Rectal smooth muscle tissue (tissue), 1 donor: ENCODE measurements at regions not wholly inside any gene's neighbourhood (a gene's known extent, or its start where the extent isn't known, plus 50 kb on each side); places are given as distances from the start of the nearest gene placed in this dataset.

Experiments used
- H3K27ac ChIP-seq: one replicate; pipeline ENCODE4 v1.7.0; 2013; ENCODE audit warnings: low read depth, low read length, inconsistent platforms
- H3K27me3 ChIP-seq: one replicate; pipeline ENCODE4 v1.7.0; 2013; ENCODE audit warnings: low read length; ENCODE audit not compliant: control insufficient read depth, insufficient read depth
- H3K36me3 ChIP-seq: one replicate; pipeline ENCODE4 v1.7.0; 2013; ENCODE audit warnings: low read length; ENCODE audit not compliant: control insufficient read depth, insufficient read depth
- H3K4me1 ChIP-seq: one replicate; pipeline ENCODE4 v1.7.0; 2013; ENCODE audit warnings: low read length; ENCODE audit not compliant: control insufficient read depth, insufficient read depth
- H3K4me3 ChIP-seq: one replicate; pipeline ENCODE4 v1.7.0; 2013; ENCODE audit warnings: low read length
- H3K9ac ChIP-seq: one replicate; pipeline ENCODE4 v1.7.0; 2013; ENCODE audit warnings: low read length

DNA sequence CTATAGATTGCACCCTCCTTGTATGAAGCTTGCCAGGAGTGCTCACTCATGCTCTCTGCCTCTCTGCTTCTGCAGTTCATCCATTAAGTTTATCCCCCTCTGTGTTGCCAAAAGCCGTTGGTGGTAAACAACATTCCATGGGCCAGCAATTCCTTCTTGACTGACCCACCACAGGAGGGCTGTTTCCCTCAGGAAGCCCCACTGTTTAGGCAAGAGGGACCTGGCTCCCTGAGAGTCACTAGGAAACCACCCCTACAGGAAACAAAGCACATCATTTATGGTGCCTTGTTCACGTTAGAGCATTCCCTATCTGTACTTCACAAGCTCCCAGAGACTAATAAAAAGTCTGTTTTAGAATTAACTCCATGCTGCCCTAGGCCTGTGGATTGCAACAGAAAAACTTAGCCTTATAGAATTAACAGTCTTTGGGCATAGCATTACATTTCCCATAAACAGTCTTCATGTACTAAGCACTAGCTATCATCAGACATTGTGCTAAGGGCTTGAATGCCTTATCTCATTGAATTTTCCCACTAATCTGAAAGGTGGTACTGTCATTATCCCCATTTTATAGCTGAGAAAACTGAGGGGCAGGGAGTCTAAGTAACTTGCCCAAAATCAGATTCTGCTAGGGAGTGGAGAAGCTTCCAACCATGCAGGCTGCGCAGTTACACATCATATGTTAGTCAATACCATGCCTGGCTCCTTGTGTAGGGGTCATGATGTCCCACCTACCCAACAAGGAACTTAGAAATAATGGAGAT is 149.9 kb downstream of the SHQ1 start:
- H3K27me3 ChIP-seq: no peaks in the 10 kb centered on the region
- no peak overlapping the region for H3K27ac ChIP-seq
- H3K4me3 ChIP-seq: no peak overlapping the region
- H3K9ac ChIP-seq: no peak overlapping the region
- H3K36me3 ChIP-seq: no peaks in the 10 kb centered on the region
- peaks cover 14% of the 10 kb centered on the region for H3K4me1 ChIP-seq

DNA sequence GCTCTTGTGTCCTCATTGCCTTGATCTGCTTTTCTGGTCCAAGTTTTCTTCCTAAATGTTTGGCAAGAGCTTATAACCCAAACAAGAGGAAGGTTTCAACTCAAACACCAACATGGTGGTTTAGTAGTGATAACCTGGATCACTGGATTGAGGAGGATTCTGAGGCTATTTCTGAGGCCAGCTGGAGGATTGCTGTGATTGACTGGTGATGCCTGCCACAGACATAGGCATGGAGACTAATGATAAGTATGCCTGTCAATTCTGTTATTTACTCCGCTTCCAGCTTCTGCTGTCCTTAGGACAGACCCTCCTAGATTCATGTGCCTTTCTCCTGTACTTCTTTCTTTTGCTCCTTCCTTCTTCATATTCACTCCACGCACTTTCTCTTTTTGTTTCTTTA is 150.5 kb downstream of the SHQ1 start:
- no peak overlapping the region for H3K27ac ChIP-seq
- no peak overlapping the region for H3K4me3 ChIP-seq
- peaks cover 14% of the 10 kb centered on the region for H3K4me1 ChIP-seq
- no peak overlapping the region for H3K9ac ChIP-seq
- H3K36me3 ChIP-seq: no peaks in the 10 kb centered on the region
- H3K27me3 ChIP-seq: no peaks in the 10 kb centered on the region

DNA sequence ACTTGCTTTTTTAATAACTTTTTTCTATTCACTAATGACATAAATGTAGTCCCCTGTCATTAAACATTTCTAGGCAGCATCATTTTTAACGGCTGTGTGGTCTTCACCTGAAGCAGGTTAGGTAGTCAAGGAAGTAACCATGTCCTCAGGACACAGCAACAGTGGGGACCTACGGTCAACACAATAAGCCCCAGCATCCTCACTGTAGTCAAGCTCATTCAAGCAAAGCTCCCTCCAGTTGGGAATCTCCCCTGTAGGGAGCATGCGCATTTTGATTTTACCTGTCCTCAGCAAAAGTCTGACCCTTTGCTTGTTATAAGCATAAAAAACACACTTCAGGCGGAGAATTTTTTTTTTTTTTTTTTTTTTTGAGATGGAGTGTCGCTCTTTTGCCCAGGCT is 151.4 kb downstream of the SHQ1 start:
- Histone ChIP-seq H3K4me1 (peaks cover 14% of the 10 kb centered on the region), H3K9ac (no peak overlapping the region), H3K4me3 (no peak overlapping the region), H3K36me3 (no peaks in the 10 kb centered on the region), H3K27me3 (no peaks in the 10 kb centered on the region), H3K27ac (no peak overlapping the region)

DNA sequence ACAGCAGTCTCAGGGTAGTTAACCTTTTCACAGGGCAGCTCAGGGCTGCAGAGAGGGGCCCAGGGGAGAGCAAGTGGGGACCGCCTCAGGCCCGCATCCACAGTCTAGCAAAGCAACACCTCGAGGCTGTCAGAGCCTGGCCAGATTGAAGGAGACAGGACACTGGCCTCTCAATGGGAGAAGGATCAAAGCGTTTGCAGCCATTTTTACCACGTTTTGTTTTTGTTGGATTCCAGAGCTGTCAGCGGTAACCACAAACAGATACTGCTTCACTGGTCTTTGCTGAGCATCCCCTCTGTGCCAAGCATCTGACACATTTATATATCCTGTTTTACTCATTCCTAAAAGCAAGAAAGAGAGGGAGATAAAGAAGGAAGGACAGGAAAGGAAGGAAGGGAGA is 153.8 kb downstream of the SHQ1 start:
- Histone ChIP-seq H3K27ac (no peak overlapping the region), H3K4me3 (no peak overlapping the region), H3K27me3 (no peaks in the 10 kb centered on the region), H3K9ac (no peak overlapping the region), H3K36me3 (no peaks in the 10 kb centered on the region), H3K4me1 (peaks cover 14% of the 10 kb centered on the region)

DNA sequence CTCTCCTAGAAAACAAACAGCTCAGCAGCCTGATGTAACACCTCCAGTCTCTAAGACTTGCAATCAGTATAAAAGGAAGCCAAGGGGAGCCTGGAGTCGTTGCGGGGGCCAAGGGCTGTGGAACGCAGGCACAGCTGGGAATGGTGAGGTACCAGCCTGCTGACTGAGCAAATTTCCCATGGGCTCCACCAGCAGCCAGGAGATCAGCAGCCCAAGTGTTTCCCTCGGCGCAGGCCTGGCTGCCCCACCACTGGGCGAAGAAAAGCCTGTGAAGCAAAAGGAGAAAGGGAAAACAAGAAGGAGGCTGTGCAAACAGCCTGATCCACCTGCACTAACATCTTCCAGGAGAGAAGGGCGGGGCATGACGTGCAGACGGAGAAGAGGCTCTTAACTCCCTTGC is 155.3 kb downstream of the SHQ1 start:
- H3K36me3 ChIP-seq: no peaks in the 10 kb centered on the region

DNA sequence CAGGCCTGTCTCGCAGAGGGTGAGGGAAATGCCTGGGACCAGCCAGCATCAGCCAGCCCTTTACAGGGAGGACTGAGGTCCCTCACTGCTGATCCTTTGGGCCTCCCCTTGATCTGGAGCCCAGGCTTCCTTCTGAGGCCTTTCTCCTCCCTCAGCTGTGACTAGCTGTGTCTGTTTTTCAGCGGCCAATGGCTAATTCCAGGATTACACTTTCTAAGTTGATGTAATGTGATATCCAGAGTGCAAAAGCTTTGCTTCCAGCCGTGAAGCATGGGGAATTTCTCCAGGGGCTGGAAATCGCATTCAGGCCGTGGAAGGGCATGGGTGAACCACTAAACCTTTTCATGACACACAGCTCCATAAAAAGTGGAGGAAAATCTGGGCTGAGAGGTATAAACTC is 157.6 kb downstream of the SHQ1 start:
- no peaks in the 10 kb centered on the region for H3K27me3 ChIP-seq
- H3K36me3 ChIP-seq: no peaks in the 10 kb centered on the region
- H3K4me1 ChIP-seq: peaks cover 12% of the 10 kb centered on the region
- no peak overlapping the region for H3K9ac ChIP-seq
- H3K27ac ChIP-seq: no peak overlapping the region
- H3K4me3 ChIP-seq: no peak overlapping the region

More for the DNA sequence above, 155.3 kb downstream of the SHQ1 start:
- H3K4me3 ChIP-seq: no peak overlapping the region
- H3K27ac ChIP-seq: no peak overlapping the region
- H3K9ac ChIP-seq: no peak overlapping the region
- no peaks in the 10 kb centered on the region for H3K27me3 ChIP-seq
- H3K4me1 ChIP-seq: peaks cover 14% of the 10 kb centered on the region

DNA sequence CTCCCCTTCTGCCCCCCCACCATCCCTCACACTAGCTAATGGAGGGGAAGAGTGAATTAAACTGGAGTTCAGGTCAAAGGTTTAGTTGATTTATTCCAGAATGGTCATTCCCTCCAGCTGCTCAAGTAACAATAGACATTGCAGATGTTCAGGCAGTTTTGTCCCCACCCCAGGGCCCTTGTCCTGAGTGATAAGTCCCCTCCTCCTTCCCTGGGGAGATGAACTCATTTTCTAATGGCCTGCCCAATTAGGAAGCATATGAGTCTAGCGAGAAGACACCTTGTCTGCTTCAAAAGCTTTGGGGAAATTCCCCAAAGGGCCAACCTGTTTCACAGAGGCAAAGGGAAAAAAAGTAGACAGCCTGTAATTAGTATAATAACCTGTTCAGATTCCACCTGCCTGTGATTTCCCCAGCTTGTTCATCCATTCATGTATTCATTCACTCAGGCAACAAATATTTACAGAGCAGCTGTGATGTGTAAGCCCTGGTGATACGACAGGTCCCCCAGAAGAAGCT is 165.3 kb downstream of the SHQ1 start:
- no peaks in the 10 kb centered on the region for H3K4me1 ChIP-seq
- no peak overlapping the region for H3K27ac ChIP-seq
- no peak overlapping the region for H3K9ac ChIP-seq
- no peaks in the 10 kb centered on the region for H3K27me3 ChIP-seq
- H3K36me3 ChIP-seq: no peaks in the 10 kb centered on the region
- H3K4me3 ChIP-seq: no peak overlapping the region

DNA sequence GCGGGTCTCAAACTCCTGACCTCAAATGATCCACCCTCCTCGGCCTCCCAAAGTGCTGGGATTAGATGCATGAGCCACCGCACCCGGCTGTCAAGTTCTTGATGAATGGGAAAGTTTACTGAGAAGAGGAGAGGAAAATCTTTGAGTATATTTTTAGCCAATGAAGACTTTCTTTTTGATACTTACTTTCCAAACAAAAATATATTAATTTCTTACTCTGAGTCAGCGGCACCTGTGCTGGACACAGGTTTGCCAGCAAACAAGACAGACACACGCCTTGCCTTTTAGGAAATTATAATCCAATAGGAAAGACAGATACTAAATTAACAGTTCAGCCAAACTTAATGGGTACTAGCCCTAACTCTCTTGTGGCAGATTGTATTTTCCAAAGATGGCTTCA is 166.6 kb downstream of the SHQ1 start:
- Histone ChIP-seq H3K27me3 (no peaks in the 10 kb centered on the region), H3K27ac (no peak overlapping the region), H3K4me3 (no peak overlapping the region), H3K9ac (no peak overlapping the region), H3K4me1 (no peaks in the 10 kb centered on the region), H3K36me3 (no peaks in the 10 kb centered on the region)

DNA sequence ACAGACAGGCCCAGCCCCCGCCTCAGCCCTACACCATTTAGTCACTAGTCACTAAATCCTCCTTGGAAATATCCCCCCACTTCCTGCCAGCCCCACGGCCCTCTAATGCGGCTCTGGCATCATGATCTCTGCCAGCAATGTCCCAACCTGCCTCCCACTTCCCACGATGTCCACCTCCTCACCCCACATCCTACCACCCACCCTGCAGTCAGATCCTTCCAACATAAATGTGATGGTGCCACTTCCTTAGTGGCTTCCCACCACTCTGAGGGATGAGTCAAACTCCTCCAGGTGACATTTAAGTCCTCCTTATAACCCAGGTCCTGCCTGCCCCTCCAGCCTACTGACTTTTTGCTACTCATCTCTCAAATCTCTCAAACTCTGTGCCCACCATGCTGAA is 167.5 kb downstream of the SHQ1 start:
- Histone ChIP-seq H3K27me3 (no peaks in the 10 kb centered on the region), H3K4me3 (no peak overlapping the region), H3K36me3 (no peaks in the 10 kb centered on the region), H3K27ac (no peak overlapping the region), H3K4me1 (no peaks in the 10 kb centered on the region), H3K9ac (no peak overlapping the region)

DNA sequence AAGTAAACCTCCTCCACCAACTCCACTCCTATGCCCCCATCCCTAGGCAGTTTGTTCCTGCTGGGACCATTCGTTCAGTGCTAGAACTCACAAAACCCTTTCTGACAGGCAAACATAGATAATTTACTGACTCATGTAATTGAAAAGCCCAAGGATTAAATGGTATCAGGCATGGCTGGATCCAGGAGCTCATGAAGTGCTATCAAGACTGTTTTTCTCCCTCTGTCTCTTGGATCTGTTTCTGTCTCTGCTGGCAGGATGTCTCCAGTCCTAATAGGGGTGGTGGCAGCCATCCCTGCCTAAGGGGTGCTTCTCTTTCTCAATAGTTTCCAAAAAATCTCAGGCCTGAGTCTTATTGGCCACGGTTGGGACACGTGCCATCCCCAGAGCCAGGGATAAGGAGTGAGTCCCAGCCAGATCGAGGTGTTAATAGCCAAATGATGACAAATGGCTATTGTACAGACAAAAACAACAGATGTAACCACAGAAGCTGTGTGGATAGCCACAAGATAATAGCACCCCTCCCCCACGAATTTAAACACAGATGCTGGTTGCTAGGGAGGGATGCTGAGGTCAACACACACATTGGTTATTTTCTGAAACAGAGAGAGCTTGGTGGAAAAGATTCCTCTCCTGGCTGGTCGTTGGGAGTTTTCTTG is 168.6 kb downstream of the SHQ1 start:
- no peaks in the 10 kb centered on the region for H3K4me1 ChIP-seq
- H3K4me3 ChIP-seq: no peak overlapping the region
- H3K36me3 ChIP-seq: no peaks in the 10 kb centered on the region
- H3K9ac ChIP-seq: no peak overlapping the region
- H3K27me3 ChIP-seq: no peaks in the 10 kb centered on the region
- H3K27ac ChIP-seq: no peak overlapping the region

DNA sequence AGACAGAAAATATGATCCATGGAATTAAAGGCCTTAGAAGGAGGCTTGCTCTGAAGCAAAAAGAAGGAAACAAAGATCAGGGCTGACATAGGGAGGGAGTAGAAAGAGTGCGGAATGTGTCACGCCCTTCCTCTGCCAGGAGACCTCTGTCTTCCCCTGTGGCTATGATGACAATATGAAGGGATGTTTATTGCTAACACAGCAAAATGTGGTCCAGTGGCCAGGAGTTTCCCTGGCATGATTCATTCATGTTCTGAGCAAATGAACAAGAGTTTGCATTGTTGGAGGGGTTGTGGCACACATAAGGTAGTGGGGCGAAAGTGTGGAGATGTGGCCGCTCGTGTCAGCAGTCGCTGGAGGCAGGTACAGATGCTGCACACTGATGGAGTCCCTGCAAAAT is 169.4 kb downstream of the SHQ1 start:
- Histone ChIP-seq H3K27me3 (no peaks in the 10 kb centered on the region), H3K9ac (no peak overlapping the region), H3K36me3 (no peaks in the 10 kb centered on the region), H3K4me1 (no peaks in the 10 kb centered on the region), H3K4me3 (no peak overlapping the region), H3K27ac (no peak overlapping the region)

DNA sequence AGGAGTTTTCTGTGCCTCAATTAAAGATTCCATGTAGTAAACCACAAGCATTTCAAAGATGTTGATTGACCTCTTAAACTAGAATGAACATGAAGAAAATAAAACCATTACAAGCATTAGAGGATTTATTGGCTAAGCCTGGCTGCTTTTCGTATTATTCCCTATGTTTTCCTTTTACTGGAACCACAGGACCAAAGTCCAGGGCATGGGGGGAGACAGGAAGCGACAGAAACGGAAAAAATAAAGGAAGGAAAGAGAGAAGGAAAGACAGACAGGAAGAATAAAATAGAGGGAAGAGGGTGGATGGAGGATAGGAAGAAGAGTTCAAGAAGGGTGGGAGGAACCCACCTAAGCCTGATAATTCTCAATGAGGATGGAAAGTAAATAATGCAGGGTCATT is 169.9 kb downstream of the SHQ1 start:
- H3K4me1 ChIP-seq: no peaks in the 10 kb centered on the region
- H3K27me3 ChIP-seq: no peaks in the 10 kb centered on the region
- no peaks in the 10 kb centered on the region for H3K36me3 ChIP-seq
- no peak overlapping the region for H3K9ac ChIP-seq
- no peak overlapping the region for H3K4me3 ChIP-seq
- H3K27ac ChIP-seq: no peak overlapping the region

DNA sequence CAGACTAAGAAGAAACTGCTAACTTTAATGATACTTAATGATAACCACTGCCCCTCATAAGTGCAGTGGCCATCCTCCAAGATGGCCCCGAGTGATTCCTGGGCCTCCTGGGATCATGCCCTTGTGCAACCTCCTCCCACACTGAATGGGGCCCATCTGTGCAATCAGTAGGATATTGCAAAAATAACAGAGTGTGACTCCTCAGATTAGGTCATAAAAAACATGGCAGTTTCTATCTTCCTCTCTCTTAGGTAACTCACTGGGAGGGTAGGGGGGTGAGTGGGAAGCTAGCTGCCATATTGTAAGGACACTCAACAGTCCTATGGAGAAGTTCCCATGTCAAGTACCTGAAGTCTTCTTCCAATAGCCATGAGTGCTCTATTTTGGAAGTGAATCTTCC is 173.0 kb downstream of the SHQ1 start:
- no peak overlapping the region for H3K9ac ChIP-seq
- no peaks in the 10 kb centered on the region for H3K27me3 ChIP-seq
- H3K4me3 ChIP-seq: no peak overlapping the region
- H3K36me3 ChIP-seq: no peaks in the 10 kb centered on the region
- no peaks in the 10 kb centered on the region for H3K4me1 ChIP-seq
- H3K27ac ChIP-seq: no peak overlapping the region
